SK-N-SH treated with all-trans-retinoic acid at 6 μM for 48 hours (cell line): ENCODE measurements at regions not wholly inside any gene's neighbourhood (a gene's known extent, or its start where the extent isn't known, plus 50 kb on each side); places are given as distances from the start of the nearest gene placed in this dataset.

ENCODE experiments used
- ATAC-seq: fragments of 200-7000 bp; cut with Tn5 transposase; 3 replicates; pipeline ENCODE4 v1.9.1; 2020; ENCODE audit warnings: mild to moderate bottlenecking, moderate library complexity
- ARNTL ChIP-seq: fragments of 450-650 bp; formaldehyde crosslinking; IDR thresholded peaks from 2 replicates; pipeline ENCODE4 v1.5.0; 2020; ENCODE audit warnings: low read depth, mild to moderate bottlenecking, moderate library complexity, borderline replicate concordance
- CSDC2 ChIP-seq: fragments of 250-450 bp; sonication (Bioruptor Pico); IDR thresholded peaks from 2 replicates; pipeline ENCODE4 v1.5.0; 2020; ENCODE audit warnings: mild to moderate bottlenecking, moderate library complexity
- ISL1 ChIP-seq: fragments of 250-450 bp; sonication (Bioruptor Pico); IDR thresholded peaks from 2 replicates; pipeline ENCODE4 v2.1.2; 2022; ENCODE audit warnings: mild to moderate bottlenecking, moderate library complexity
- OSR1 ChIP-seq: fragments of 250-450 bp; sonication (Bioruptor Pico); IDR thresholded peaks from 2 replicates; pipeline ENCODE4 v1.8.0; 2022; ENCODE audit warnings: moderate library complexity, mild to moderate bottlenecking, inconsistent platforms
- PPARA ChIP-seq: fragments of 250-450 bp; sonication (Bioruptor Pico); IDR thresholded peaks from 2 replicates; pipeline ENCODE4 v1.5.0; 2020; ENCODE audit warnings: mild to moderate bottlenecking, borderline replicate concordance
- RARB ChIP-seq: fragments of 250-450 bp; sonication (Bioruptor Pico); IDR thresholded peaks from 2 replicates; pipeline ENCODE4 v1.8.0; 2021; ENCODE audit warnings: mild to moderate bottlenecking, moderate library complexity
- SNAI2 ChIP-seq: fragments of 250-450 bp; sonication (Bioruptor Pico); IDR thresholded peaks from 2 replicates; pipeline ENCODE4 v1.5.0; 2020; ENCODE audit warnings: mild to moderate bottlenecking, moderate library complexity
- TCF4 ChIP-seq: fragments of 250-450 bp; sonication (Bioruptor Pico); IDR thresholded peaks from 2 replicates; pipeline ENCODE4 v1.8.0; 2021; ENCODE audit warnings: mild to moderate bottlenecking, moderate library complexity, borderline replicate concordance
- TOX ChIP-seq: fragments of 250-450 bp; sonication (Bioruptor Pico); IDR thresholded peaks from 2 replicates; pipeline ENCODE4 v1.8.0; 2021; ENCODE audit warnings: mild to moderate bottlenecking, moderate library complexity, borderline replicate concordance
- ZC3H10 ChIP-seq: fragments of 250-450 bp; sonication (Bioruptor Pico); IDR thresholded peaks from 2 replicates; pipeline ENCODE4 v1.5.1; 2021; ENCODE audit warnings: mild to moderate bottlenecking, moderate library complexity
- ZFP3 ChIP-seq: fragments of 250-450 bp; sonication (Bioruptor Pico); IDR thresholded peaks from 2 replicates; pipeline ENCODE4 v1.5.0; 2020; ENCODE audit warnings: mild to moderate bottlenecking, moderate library complexity
- ZNF565 ChIP-seq: fragments of 450-650 bp; formaldehyde crosslinking; conservative IDR thresholded peaks from 2 replicates; pipeline ENCODE4 v1.5.0; 2020; ENCODE audit warnings: low read depth, mild to moderate bottlenecking, moderate library complexity
- ZNF70 ChIP-seq: fragments of 450-650 bp; formaldehyde crosslinking; IDR thresholded peaks from 2 replicates; pipeline ENCODE4 v1.5.0; 2020; ENCODE audit warnings: mild to moderate bottlenecking, moderate library complexity
- ZNF8 ChIP-seq: fragments of 450-650 bp; formaldehyde crosslinking; IDR thresholded peaks from 2 replicates; pipeline ENCODE4 v1.5.0; 2020; ENCODE audit warnings: mild to moderate bottlenecking, moderate library complexity
- TF ChIP-seq, protein P1 (sequence below): fragments of 250-450 bp; sonication (Bioruptor Pico); IDR thresholded peaks from 2 replicates; pipeline ENCODE4 v1.8.0; 2020; ENCODE audit warnings: mild to moderate bottlenecking, moderate library complexity, borderline replicate concordance
- TF ChIP-seq, protein P2 (sequence below): fragments of 250-450 bp; sonication (Bioruptor Pico); IDR thresholded peaks from 2 replicates; pipeline ENCODE4 v1.5.0; 2020; ENCODE audit warnings: mild to moderate bottlenecking, moderate library complexity
- TF ChIP-seq, protein P3 (sequence below): fragments of 250-450 bp; sonication (Bioruptor Pico); IDR thresholded peaks from 2 replicates; pipeline ENCODE4 v1.8.0; 2021; ENCODE audit warnings: low read depth, mild to moderate bottlenecking, moderate library complexity, borderline replicate concordance
- TF ChIP-seq, protein P4 (sequence below): fragments of 250-450 bp; sonication (Bioruptor Pico); IDR thresholded peaks from 2 replicates; pipeline ENCODE4 v1.5.1; 2020; ENCODE audit warnings: low read depth, mild to moderate bottlenecking, moderate library complexity

DNA sequence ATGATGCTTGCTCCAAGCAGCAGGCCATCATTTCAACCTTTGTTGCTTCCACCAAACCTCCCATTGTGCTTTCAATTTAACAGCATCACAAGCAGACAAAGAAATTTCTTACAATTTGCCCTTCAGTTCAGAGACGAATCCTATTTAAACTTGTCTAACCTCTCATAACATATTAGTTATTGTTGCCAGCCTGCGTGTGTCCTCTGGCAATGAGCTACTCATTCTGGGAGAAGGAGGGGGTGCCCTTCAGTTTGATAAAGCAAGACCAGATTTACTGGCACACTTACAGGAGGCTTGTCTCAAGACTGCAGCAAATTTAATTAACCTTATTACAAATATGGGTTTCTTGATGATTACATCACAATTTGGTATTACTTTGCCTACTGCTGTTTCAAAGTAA is 203.6 kb upstream of the SOX5 start:
- no peak for ATAC-seq
- TF ChIP-seq ISL1 (CRISPR knock-in tag) (peak; percentile 51), TCF4 (CRISPR knock-in tag) (no peak)
- TF ChIP-seq, all 23 proteins: peak for 1

DNA sequence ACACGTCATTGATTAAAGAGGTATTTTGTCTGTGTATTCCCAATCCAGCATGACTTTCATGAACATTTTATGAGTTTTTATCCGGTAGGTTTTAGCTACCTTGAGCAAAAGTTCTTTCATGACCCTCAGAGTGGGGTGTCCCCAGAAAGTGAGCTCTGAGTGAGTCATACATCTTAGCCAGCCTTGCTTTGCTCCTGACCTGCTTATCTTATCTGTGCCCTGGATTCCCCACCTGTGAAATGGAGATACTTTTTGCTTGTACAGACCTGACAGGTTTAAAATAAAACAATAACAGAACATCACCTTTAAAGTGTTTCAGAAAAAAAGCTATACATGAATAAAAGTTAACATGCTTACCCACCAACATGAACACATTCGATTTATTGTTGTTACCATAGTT is 202.8 kb upstream of the SOX5 start:
- ATAC-seq, result no peak
- TF ChIP-seq, protein P1, sequence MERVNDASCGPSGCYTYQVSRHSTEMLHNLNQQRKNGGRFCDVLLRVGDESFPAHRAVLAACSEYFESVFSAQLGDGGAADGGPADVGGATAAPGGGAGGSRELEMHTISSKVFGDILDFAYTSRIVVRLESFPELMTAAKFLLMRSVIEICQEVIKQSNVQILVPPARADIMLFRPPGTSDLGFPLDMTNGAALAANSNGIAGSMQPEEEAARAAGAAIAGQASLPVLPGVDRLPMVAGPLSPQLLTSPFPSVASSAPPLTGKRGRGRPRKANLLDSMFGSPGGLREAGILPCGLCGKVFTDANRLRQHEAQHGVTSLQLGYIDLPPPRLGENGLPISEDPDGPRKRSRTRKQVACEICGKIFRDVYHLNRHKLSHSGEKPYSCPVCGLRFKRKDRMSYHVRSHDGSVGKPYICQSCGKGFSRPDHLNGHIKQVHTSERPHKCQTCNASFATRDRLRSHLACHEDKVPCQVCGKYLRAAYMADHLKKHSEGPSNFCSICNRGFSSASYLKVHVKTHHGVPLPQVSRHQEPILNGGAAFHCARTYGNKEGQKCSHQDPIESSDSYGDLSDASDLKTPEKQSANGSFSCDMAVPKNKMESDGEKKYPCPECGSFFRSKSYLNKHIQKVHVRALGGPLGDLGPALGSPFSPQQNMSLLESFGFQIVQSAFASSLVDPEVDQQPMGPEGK (CRISPR knock-in tag), result no peak
- TF ChIP-seq PPARA (CRISPR knock-in tag) (no peak), TOX (CRISPR knock-in tag) (no peak)
- TF ChIP-seq, protein P2, sequence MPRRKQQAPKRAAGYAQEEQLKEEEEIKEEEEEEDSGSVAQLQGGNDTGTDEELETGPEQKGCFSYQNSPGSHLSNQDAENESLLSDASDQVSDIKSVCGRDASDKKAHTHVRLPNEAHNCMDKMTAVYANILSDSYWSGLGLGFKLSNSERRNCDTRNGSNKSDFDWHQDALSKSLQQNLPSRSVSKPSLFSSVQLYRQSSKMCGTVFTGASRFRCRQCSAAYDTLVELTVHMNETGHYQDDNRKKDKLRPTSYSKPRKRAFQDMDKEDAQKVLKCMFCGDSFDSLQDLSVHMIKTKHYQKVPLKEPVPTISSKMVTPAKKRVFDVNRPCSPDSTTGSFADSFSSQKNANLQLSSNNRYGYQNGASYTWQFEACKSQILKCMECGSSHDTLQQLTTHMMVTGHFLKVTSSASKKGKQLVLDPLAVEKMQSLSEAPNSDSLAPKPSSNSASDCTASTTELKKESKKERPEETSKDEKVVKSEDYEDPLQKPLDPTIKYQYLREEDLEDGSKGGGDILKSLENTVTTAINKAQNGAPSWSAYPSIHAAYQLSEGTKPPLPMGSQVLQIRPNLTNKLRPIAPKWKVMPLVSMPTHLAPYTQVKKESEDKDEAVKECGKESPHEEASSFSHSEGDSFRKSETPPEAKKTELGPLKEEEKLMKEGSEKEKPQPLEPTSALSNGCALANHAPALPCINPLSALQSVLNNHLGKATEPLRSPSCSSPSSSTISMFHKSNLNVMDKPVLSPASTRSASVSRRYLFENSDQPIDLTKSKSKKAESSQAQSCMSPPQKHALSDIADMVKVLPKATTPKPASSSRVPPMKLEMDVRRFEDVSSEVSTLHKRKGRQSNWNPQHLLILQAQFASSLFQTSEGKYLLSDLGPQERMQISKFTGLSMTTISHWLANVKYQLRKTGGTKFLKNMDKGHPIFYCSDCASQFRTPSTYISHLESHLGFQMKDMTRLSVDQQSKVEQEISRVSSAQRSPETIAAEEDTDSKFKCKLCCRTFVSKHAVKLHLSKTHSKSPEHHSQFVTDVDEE (CRISPR knock-in tag), result no peak
- TF ChIP-seq, all 23 proteins: peak for 0

DNA sequence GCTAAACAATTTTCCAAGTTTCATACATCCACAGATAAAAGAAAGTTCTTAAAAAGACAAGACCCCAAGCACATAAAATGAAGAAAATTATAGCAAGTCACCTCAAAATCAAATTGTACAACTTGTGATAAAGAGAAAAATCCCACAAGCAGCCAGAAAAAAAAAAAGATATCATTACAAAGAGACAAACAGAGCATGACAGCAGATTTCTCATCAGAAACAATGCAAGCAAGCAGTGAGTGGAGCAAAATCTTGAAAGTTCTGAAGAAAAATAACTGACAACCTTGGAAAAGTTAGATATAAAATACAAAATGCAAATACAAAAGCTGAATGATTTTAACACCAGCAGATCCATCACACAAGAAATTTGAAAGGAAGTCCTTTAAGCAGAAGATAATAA is 194.5 kb upstream of the SOX5 start:
- ATAC-seq, result no peak
- TF ChIP-seq PPARA (CRISPR knock-in tag), result no peak
- TF ChIP-seq ZNF70 (CRISPR knock-in tag), result no peak
- TF ChIP-seq TCF4 (CRISPR knock-in tag), result no peak
- TF ChIP-seq RARB (CRISPR knock-in tag), result no peak

DNA sequence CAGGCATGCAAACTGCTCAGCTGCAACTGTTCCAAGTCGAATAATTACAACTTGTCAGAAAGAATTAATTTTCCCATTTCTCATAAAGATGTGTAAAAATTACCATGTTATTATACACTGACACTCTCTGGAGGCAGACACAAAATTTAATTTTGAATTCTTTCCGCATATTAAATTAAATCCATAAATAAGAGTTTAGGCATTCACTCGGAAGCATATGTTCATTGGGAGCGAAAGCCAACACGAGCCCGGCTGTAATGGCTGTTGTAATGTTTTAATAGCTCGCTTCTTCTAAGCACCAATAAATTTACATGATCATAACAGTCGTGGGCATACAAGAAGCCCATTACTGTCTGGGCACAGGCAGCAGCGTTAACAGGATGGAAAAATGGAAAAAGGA is 189.6 kb upstream of the SOX5 start:
- TF ChIP-seq, protein P2 (CRISPR knock-in tag), result no peak
- no peak for TF ChIP-seq ZFP3 (CRISPR knock-in tag)
- no peak for TF ChIP-seq OSR1 (CRISPR knock-in tag)
- TF ChIP-seq ZNF8 (CRISPR knock-in tag), result no peak
- TF ChIP-seq SNAI2 (CRISPR knock-in tag), result no peak
- TF ChIP-seq, protein P1 (CRISPR knock-in tag), result no peak
- no peak for TF ChIP-seq CSDC2 (CRISPR knock-in tag)
- TF ChIP-seq ARNTL (CRISPR knock-in tag), result no peak
- TF ChIP-seq, protein P3, sequence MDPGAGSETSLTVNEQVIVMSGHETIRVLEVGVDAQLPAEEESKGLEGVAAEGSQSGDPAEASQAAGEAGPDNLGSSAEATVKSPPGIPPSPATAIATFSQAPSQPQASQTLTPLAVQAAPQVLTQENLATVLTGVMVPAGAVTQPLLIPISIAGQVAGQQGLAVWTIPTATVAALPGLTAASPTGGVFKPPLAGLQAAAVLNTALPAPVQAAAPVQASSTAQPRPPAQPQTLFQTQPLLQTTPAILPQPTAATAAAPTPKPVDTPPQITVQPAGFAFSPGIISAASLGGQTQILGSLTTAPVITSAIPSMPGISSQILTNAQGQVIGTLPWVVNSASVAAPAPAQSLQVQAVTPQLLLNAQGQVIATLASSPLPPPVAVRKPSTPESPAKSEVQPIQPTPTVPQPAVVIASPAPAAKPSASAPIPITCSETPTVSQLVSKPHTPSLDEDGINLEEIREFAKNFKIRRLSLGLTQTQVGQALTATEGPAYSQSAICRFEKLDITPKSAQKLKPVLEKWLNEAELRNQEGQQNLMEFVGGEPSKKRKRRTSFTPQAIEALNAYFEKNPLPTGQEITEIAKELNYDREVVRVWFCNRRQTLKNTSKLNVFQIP (CRISPR knock-in tag), result no peak
- no peak for TF ChIP-seq RARB (CRISPR knock-in tag)
- no peak for TF ChIP-seq ZC3H10 (CRISPR knock-in tag)
- TF ChIP-seq ZNF565, result no peak
- TF ChIP-seq, protein P4, sequence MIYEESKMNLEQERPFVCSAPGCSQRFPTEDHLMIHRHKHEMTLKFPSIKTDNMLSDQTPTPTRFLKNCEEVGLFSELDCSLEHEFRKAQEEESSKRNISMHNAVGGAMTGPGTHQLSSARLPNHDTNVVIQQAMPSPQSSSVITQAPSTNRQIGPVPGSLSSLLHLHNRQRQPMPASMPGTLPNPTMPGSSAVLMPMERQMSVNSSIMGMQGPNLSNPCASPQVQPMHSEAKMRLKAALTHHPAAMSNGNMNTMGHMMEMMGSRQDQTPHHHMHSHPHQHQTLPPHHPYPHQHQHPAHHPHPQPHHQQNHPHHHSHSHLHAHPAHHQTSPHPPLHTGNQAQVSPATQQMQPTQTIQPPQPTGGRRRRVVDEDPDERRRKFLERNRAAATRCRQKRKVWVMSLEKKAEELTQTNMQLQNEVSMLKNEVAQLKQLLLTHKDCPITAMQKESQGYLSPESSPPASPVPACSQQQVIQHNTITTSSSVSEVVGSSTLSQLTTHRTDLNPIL, result no peak
- ATAC-seq, result no peak
